IMR-90 (cell line): ENCODE measurements at regions not wholly inside any gene's neighbourhood (a gene's known extent, or its start where the extent isn't known, plus 50 kb on each side); places are given as distances from the start of the nearest gene placed in this dataset.

ENCODE experiments used
- ATAC-seq: fragments of 200-7000 bp; cut with Tn5 transposase; 2 replicates; pipeline ENCODE4 v1.9.1; 2020; ENCODE audit warnings: low read depth, mild to moderate bottlenecking, moderate library complexity
- BruUV-seq: library from RNA; stranded (reverse); fragments of 400-500 nt; replicated peaks from 2 replicates; lab custom pipeline; 2021; lab: Mats Ljungman, UMichigan
- CTCF ChIA-PET: fragments of 300-600 bp; formaldehyde crosslinking; extraction: SDS; loops from one replicate; lab custom pipeline; 2021; ENCODE audit warnings: antibody characterized with exemption; lab: Yijun Ruan, JAX
- POLR2A ChIA-PET: fragments of 300-600 bp; sonication (Branson Sonifier 250); formaldehyde crosslinking; loops from one replicate; lab custom pipeline; 2022; ENCODE audit warnings: antibody characterized with exemption; ENCODE audit not compliant: unreplicated experiment; lab: Charles Lee
- DNase-seq: peaks from one replicate; pipeline ENCODE4 v3.0.0; 2013
- H2AFZ ChIP-seq: replicated peaks from 2 replicates; pipeline ENCODE3; 2013; ENCODE audit warnings: low read length, mild to moderate bottlenecking; ENCODE audit not compliant: poor library complexity
- H2AK5ac ChIP-seq: 2 replicates; pipeline ENCODE4 v1.6.1; 2013; ENCODE audit warnings: low read depth, low read length, inconsistent platforms
- H2AK9ac ChIP-seq: replicated peaks from 2 replicates; pipeline ENCODE3; 2013; ENCODE audit warnings: mild to moderate bottlenecking, low read depth, low read length, moderate library complexity; ENCODE audit not compliant: poor library complexity
- H2BK120ac ChIP-seq: 2 replicates; pipeline ENCODE4 v1.6.1; 2013; ENCODE audit warnings: low read depth, low read length, inconsistent platforms
- H2BK15ac ChIP-seq: 3 replicates; pipeline ENCODE4 v1.6.1; 2013; ENCODE audit warnings: low read depth, low read length, inconsistent platforms
- H2BK20ac ChIP-seq: 2 replicates; pipeline ENCODE4 v1.6.1; 2013; ENCODE audit warnings: low read depth, mild to moderate bottlenecking, inconsistent platforms, low read length, moderate library complexity
- H2BK5ac ChIP-seq: 2 replicates; pipeline ENCODE4 v1.6.1; 2013; ENCODE audit warnings: mild to moderate bottlenecking, low read depth, low read length, inconsistent platforms; ENCODE audit not compliant: poor library complexity, severe bottlenecking
- H3K14ac ChIP-seq: replicated peaks from 2 replicates; pipeline ENCODE4 v1.6.1; 2013; ENCODE audit warnings: low read depth, low read length, inconsistent platforms
- H3K18ac ChIP-seq: 2 replicates; pipeline ENCODE4 v1.6.1; 2013; ENCODE audit warnings: low read depth, low read length, control low read depth
- H3K23ac ChIP-seq: 2 replicates; pipeline ENCODE4 v1.6.1; 2013; ENCODE audit warnings: low read depth, low read length, inconsistent platforms
- H3K27ac ChIP-seq: 2 replicates; pipeline ENCODE4 v1.5.1; 2013; ENCODE audit warnings: mild to moderate bottlenecking, control low read depth, low read length; ENCODE audit not compliant: insufficient read depth
- H3K27me3 ChIP-seq: 2 replicates; pipeline ENCODE4 v1.6.1; 2013; ENCODE audit warnings: low read length; ENCODE audit not compliant: control insufficient read depth, insufficient read depth
- H3K36me3 ChIP-seq: 2 replicates; pipeline ENCODE4 v1.6.1; 2013; ENCODE audit warnings: low read length, mixed read lengths; ENCODE audit not compliant: control insufficient read depth, insufficient read depth
- H3K4ac ChIP-seq: 2 replicates; pipeline ENCODE4 v1.6.1; 2013; ENCODE audit warnings: low read depth, low read length, inconsistent platforms
- H3K4me1 ChIP-seq: 2 replicates; pipeline ENCODE4 v1.6.1; 2013; ENCODE audit warnings: low read length, mixed read lengths; ENCODE audit not compliant: control insufficient read depth, insufficient read depth
- H3K4me2 ChIP-seq: 2 replicates; pipeline ENCODE4 v1.6.1; 2013; ENCODE audit warnings: low read depth, mild to moderate bottlenecking, control low read depth, low read length, moderate library complexity
- H3K4me3 ChIP-seq: 2 replicates; pipeline ENCODE4 v1.5.1; 2013; ENCODE audit warnings: low read depth, mild to moderate bottlenecking, control low read depth, low read length, moderate library complexity; ENCODE audit not compliant: insufficient read depth
- H3K56ac ChIP-seq: 2 replicates; pipeline ENCODE4 v1.6.1; 2013; ENCODE audit warnings: low read length, inconsistent platforms; ENCODE audit not compliant: insufficient read depth; ENCODE audit errors: extremely low read depth
- H3K79me1 ChIP-seq, 2 experiments: 2 replicates each; pipeline ENCODE4 v1.6.1; 2013; ENCODE audit warnings: low read length in 2 of 2, inconsistent platforms in 1 of 2, low read depth in 1 of 2
- H3K9ac ChIP-seq: 2 replicates; pipeline ENCODE4 v1.6.1; 2013; ENCODE audit warnings: low read depth, low read length, control low read depth
- H3K9me1 ChIP-seq: 2 replicates; pipeline ENCODE4 v1.6.1; 2013; ENCODE audit warnings: low read length, inconsistent platforms; ENCODE audit not compliant: insufficient read depth
- H3K9me3 ChIP-seq: 2 replicates; pipeline ENCODE4 v1.6.1; 2013; ENCODE audit warnings: low read length; ENCODE audit not compliant: control insufficient read depth, insufficient read depth
- H4K20me1 ChIP-seq: 2 replicates; pipeline ENCODE4 v1.6.1; 2013; ENCODE audit warnings: low read length, inconsistent platforms; ENCODE audit not compliant: insufficient read depth
- H4K5ac ChIP-seq: 2 replicates; pipeline ENCODE4 v1.6.1; 2013; ENCODE audit warnings: mild to moderate bottlenecking, low read depth, low read length, control low read depth
- H4K8ac ChIP-seq, 2 experiments: 2 replicates each; pipeline ENCODE4 v1.6.1; 2013; ENCODE audit warnings: low read depth in 2 of 2, low read length in 2 of 2, control low read depth in 1 of 2, inconsistent platforms in 1 of 2
- H4K91ac ChIP-seq: 2 replicates; pipeline ENCODE4 v1.6.1; 2013; ENCODE audit warnings: low read depth, low read length, inconsistent platforms; ENCODE audit not compliant: insufficient read depth
- BHLHE40 ChIP-seq: fragments of 150-350 bp; IDR thresholded peaks from 2 replicates; pipeline ENCODE4 v1.6.1; 2016; ENCODE audit warnings: mild to moderate bottlenecking, low read depth, low read length
- CEBPB ChIP-seq: IDR thresholded peaks from 2 replicates; pipeline ENCODE4 v1.6.1; 2012; ENCODE audit warnings: low read depth, low read length, improper control_type of control experiment
- CHD1 ChIP-seq: IDR thresholded peaks from 2 replicates; pipeline ENCODE4 v1.6.1; 2012; ENCODE audit warnings: low read depth, low read length, improper control_type of control experiment
- FOS ChIP-seq: fragments of 150-350 bp; IDR thresholded peaks from 2 replicates; pipeline ENCODE4 v1.6.1; 2016; ENCODE audit warnings: low read depth, low read length
- MAFK ChIP-seq: IDR thresholded peaks from 2 replicates; pipeline ENCODE4 v1.6.1; 2012; ENCODE audit warnings: low read depth, low read length, improper control_type of control experiment
- MAZ ChIP-seq: IDR thresholded peaks from 2 replicates; pipeline ENCODE4 v1.6.1; 2012; ENCODE audit warnings: low read depth, mild to moderate bottlenecking, low read length, improper control_type of control experiment, moderate library complexity, borderline replicate concordance
- MXI1 ChIP-seq: IDR thresholded peaks from 2 replicates; pipeline ENCODE4 v1.6.1; 2012; ENCODE audit warnings: low read depth, mild to moderate bottlenecking, low read length, moderate library complexity, borderline replicate concordance
- NFE2L2 ChIP-seq: fragments of 150-350 bp; IDR thresholded peaks from 2 replicates; pipeline ENCODE4 v1.6.1; 2016; ENCODE audit warnings: low read depth, mild to moderate bottlenecking, low read length
- POLR2A ChIP-seq: IDR thresholded peaks from 2 replicates; pipeline ENCODE4 v1.6.1; 2012; ENCODE audit warnings: mild to moderate bottlenecking, low read depth, low read length
- RAD21 ChIP-seq: IDR thresholded peaks from 2 replicates; pipeline ENCODE4 v1.6.1; 2012; ENCODE audit warnings: low read length, improper control_type of control experiment
- RCOR1 ChIP-seq: IDR thresholded peaks from 2 replicates; pipeline ENCODE4 v1.6.1; 2012; ENCODE audit warnings: mild to moderate bottlenecking, low read length, improper control_type of control experiment; ENCODE audit not compliant: insufficient replicate concordance
- RFX5 ChIP-seq: IDR thresholded peaks from 2 replicates; pipeline ENCODE4 v1.8.0; 2012; ENCODE audit warnings: low read depth, mild to moderate bottlenecking, low read length, moderate library complexity
- SMC3 ChIP-seq: fragments of 150-350 bp; IDR thresholded peaks from 2 replicates; pipeline ENCODE4 v1.6.1; 2016; ENCODE audit warnings: low read depth, mild to moderate bottlenecking, antibody characterized with exemption, low read length, moderate library complexity
- dilution Hi-C: fragments of 300-500 bp; cut with HindIII; formaldehyde crosslinking; loops from one replicate; pipeline ENCODE4 v1.14.3; 2018; ENCODE audit warnings: low sequenced_read_pairs; ENCODE audit not compliant: unreplicated experiment
- in situ Hi-C: fragments of 300-500 bp; cut with MboI; formaldehyde crosslinking; loops from 3 replicates; pipeline ENCODE4 v1.14.3; 2019; ENCODE audit warnings: low sequenced_read_pairs, inconsistent platforms, mixed read lengths
- intact Hi-C: fragments of 100-400 bp; cut with micrococcal nuclease; formaldehyde crosslinking; loops from 2 replicates; pipeline ENCODE4 v1.10.0; 2022
- TF ChIP-seq, protein P1 (sequence below): conservative IDR thresholded peaks from 2 replicates; pipeline ENCODE4 v1.5.1; 2012; ENCODE audit warnings: mild to moderate bottlenecking, low read depth, low read length, improper control_type of control experiment
- TF ChIP-seq, protein P2 (sequence below): fragments of 150-350 bp; IDR thresholded peaks from 2 replicates; pipeline ENCODE4 v1.6.1; 2016; ENCODE audit warnings: low read depth, mild to moderate bottlenecking, low read length, moderate library complexity, borderline replicate concordance
- TF ChIP-seq, protein P3 (sequence below): fragments of 150-350 bp; IDR thresholded peaks from 2 replicates; pipeline ENCODE4 v1.6.1; 2017; ENCODE audit warnings: mild to moderate bottlenecking, antibody characterized with exemption, low read length, low read depth

DNA sequence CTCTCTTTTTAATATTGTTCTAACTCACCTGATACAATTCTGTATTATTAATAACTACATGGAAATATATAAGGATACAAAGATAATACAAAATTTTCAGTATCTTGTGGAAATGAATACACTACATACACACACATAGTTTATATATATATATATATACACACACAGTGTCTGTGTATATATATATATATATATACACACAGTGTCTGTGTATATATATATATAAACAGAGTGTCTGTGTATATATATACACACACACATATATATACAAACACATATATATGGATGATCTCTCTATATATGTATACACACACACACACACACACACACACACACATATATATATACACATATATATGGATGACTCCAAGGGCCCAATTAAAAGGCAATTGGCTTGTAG lies 749.1 kb downstream of the DACH1 start:
- H3K4ac ChIP-seq: no peak overlapping the region
- intact Hi-C loops (no loop called here), dilution Hi-C loops (no loop called here), in situ Hi-C loops (no loop called here)
- H3K27ac ChIP-seq: no peak overlapping the region
- ChIA-PET CTCF (no interaction called here), POLR2A (no interaction called here)
- BruUV-seq: no TSS peak
- no peak overlapping the region for H4K5ac ChIP-seq
- no peak overlapping the region for H4K8ac ChIP-seq
- H3K9ac ChIP-seq: no peak overlapping the region
- H2BK5ac ChIP-seq: no peak overlapping the region
- no peak overlapping the region for H3K4me2 ChIP-seq
- H3K27me3 ChIP-seq: no peaks in the 10 kb centered on the region
- H3K79me1 ChIP-seq: no peaks in the 10 kb centered on the region
- no peak overlapping the region for H2AFZ ChIP-seq
- no peak overlapping the region for H3K14ac ChIP-seq
- H3K18ac ChIP-seq: no peak overlapping the region
- no peak overlapping the region for H3K23ac ChIP-seq
- no peak overlapping the region for H3K4me3 ChIP-seq
- H2BK120ac ChIP-seq: no peak overlapping the region
- H2BK15ac ChIP-seq: no peak overlapping the region
- H2BK20ac ChIP-seq: no peak overlapping the region
- H3K4me1 ChIP-seq: no peaks in the 10 kb centered on the region
- H2AK5ac ChIP-seq: no peak overlapping the region
- no peak overlapping the region for H3K56ac ChIP-seq
- ATAC-seq (no peak), DNase-seq (no peak)
- TF ChIP-seq BHLHE40 (no peak), RCOR1 (no peak), MAFK (no peak), MAZ (no peak), FOS (no peak), POLR2A (no peak), NFE2L2 (no peak), RAD21 (no peak), CHD1 (no peak), SMC3 (no peak), CEBPB (no peak), MXI1 (no peak), RFX5 (no peak)
- TF ChIP-seq, protein P1, sequence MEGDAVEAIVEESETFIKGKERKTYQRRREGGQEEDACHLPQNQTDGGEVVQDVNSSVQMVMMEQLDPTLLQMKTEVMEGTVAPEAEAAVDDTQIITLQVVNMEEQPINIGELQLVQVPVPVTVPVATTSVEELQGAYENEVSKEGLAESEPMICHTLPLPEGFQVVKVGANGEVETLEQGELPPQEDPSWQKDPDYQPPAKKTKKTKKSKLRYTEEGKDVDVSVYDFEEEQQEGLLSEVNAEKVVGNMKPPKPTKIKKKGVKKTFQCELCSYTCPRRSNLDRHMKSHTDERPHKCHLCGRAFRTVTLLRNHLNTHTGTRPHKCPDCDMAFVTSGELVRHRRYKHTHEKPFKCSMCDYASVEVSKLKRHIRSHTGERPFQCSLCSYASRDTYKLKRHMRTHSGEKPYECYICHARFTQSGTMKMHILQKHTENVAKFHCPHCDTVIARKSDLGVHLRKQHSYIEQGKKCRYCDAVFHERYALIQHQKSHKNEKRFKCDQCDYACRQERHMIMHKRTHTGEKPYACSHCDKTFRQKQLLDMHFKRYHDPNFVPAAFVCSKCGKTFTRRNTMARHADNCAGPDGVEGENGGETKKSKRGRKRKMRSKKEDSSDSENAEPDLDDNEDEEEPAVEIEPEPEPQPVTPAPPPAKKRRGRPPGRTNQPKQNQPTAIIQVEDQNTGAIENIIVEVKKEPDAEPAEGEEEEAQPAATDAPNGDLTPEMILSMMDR: no peak
- TF ChIP-seq, protein P2, sequence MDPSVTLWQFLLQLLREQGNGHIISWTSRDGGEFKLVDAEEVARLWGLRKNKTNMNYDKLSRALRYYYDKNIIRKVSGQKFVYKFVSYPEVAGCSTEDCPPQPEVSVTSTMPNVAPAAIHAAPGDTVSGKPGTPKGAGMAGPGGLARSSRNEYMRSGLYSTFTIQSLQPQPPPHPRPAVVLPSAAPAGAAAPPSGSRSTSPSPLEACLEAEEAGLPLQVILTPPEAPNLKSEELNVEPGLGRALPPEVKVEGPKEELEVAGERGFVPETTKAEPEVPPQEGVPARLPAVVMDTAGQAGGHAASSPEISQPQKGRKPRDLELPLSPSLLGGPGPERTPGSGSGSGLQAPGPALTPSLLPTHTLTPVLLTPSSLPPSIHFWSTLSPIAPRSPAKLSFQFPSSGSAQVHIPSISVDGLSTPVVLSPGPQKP: no peak
- TF ChIP-seq, protein P3, sequence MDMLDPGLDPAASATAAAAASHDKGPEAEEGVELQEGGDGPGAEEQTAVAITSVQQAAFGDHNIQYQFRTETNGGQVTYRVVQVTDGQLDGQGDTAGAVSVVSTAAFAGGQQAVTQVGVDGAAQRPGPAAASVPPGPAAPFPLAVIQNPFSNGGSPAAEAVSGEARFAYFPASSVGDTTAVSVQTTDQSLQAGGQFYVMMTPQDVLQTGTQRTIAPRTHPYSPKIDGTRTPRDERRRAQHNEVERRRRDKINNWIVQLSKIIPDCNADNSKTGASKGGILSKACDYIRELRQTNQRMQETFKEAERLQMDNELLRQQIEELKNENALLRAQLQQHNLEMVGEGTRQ: no peak
- H4K20me1 ChIP-seq: no peaks in the 10 kb centered on the region
- H3K36me3 ChIP-seq: no peaks in the 10 kb centered on the region
- H4K91ac ChIP-seq: no peak overlapping the region
- peaks cover 4% of the 10 kb centered on the region for H3K9me3 ChIP-seq
- H2AK9ac ChIP-seq: no peak overlapping the region
- no peaks in the 10 kb centered on the region for H3K9me1 ChIP-seq
